Mucosa of stomach (tissue), 1 donor: ENCODE measurements at regions not wholly inside any gene's neighbourhood (a gene's known extent, or its start where the extent isn't known, plus 50 kb on each side); places are given as distances from the start of the nearest gene placed in this dataset.
"Not testable (repeated sequence)": the region's sequence is repeated elsewhere in the genome, so short reads cannot be mapped to it uniquely, and the experiment has no call there.

Experiments used
- H3K27me3 ChIP-seq: one replicate; pipeline ENCODE4 v1.7.0; 2013; ENCODE audit warnings: mild to moderate bottlenecking, low read length; ENCODE audit not compliant: control insufficient read depth, insufficient read depth
- H3K36me3 ChIP-seq: one replicate; pipeline ENCODE4 v1.7.0; 2013; ENCODE audit warnings: low read length; ENCODE audit not compliant: control insufficient read depth, insufficient read depth
- H3K4me1 ChIP-seq: one replicate; pipeline ENCODE4 v1.7.0; 2013; ENCODE audit warnings: mild to moderate bottlenecking, low read length; ENCODE audit not compliant: control insufficient read depth, insufficient read depth
- H3K4me3 ChIP-seq: one replicate; pipeline ENCODE4 v1.7.0; 2013; ENCODE audit warnings: low read length
- H3K9ac ChIP-seq: one replicate; pipeline ENCODE4 v1.7.0; 2013; ENCODE audit warnings: mild to moderate bottlenecking, low read length, moderate library complexity
- H3K9me3 ChIP-seq: one replicate; pipeline ENCODE4 v1.7.0; 2013; ENCODE audit warnings: mild to moderate bottlenecking, low read length, moderate library complexity; ENCODE audit not compliant: control insufficient read depth
- donor health status: Pancreatic carcinoma.

GRCh38 chr5:16987776-16988175 is 51.7 kb upstream of the MYO10 start:
- no peaks in the 10 kb centered on the region for H3K9me3 ChIP-seq
- H3K36me3 ChIP-seq: no peaks in the 10 kb centered on the region
- H3K27me3 ChIP-seq: no peaks in the 10 kb centered on the region
- H3K9ac ChIP-seq: no peak overlapping the region
- no peaks in the 10 kb centered on the region for H3K4me1 ChIP-seq
- no peak overlapping the region for H3K4me3 ChIP-seq

- not testable (repeated sequence) for H3K9ac ChIP-seq
These were observed 54.9 kb upstream of the MYO10 start for GRCh38 chr5:16990817-16991520.

GRCh38 chr5:16992006-16992405 is 55.9 kb upstream of the MYO10 start:
- H3K27me3 ChIP-seq: no peaks in the 10 kb centered on the region
- no peaks in the 10 kb centered on the region for H3K36me3 ChIP-seq
- no peak overlapping the region for H3K9ac ChIP-seq
- H3K9me3 ChIP-seq: no peaks in the 10 kb centered on the region
- H3K4me3 ChIP-seq: no peak overlapping the region
- no peaks in the 10 kb centered on the region for H3K4me1 ChIP-seq

More at GRCh38 chr5:16990817-16991520, 54.9 kb upstream of the MYO10 start:
- H3K4me1 ChIP-seq, H3K4me3 ChIP-seq, H3K9me3 ChIP-seq, H3K36me3 ChIP-seq, H3K27me3 ChIP-seq: not testable (repeated sequence)

GRCh38 chr5:16992444-16992843 is 56.4 kb upstream of the MYO10 start:
- H3K4me1 ChIP-seq: no peaks in the 10 kb centered on the region
- no peak overlapping the region for H3K9ac ChIP-seq
- H3K36me3 ChIP-seq: no peaks in the 10 kb centered on the region
- H3K9me3 ChIP-seq: no peaks in the 10 kb centered on the region
- H3K4me3 ChIP-seq: no peak overlapping the region
- no peaks in the 10 kb centered on the region for H3K27me3 ChIP-seq

GRCh38 chr5:16994565-16994964 is 58.5 kb upstream of the MYO10 start:
- Histone ChIP-seq H3K27me3 (no peaks in the 10 kb centered on the region), H3K4me3 (no peak overlapping the region), H3K36me3 (no peaks in the 10 kb centered on the region), H3K4me1 (no peaks in the 10 kb centered on the region), H3K9me3 (no peaks in the 10 kb centered on the region), H3K9ac (no peak overlapping the region)

- no peaks in the 10 kb centered on the region for H3K36me3 ChIP-seq
- no peaks in the 10 kb centered on the region for H3K4me1 ChIP-seq
- H3K9me3 ChIP-seq: no peaks in the 10 kb centered on the region
- H3K4me3 ChIP-seq: no peak overlapping the region
- no peak overlapping the region for H3K9ac ChIP-seq
- H3K27me3 ChIP-seq: no peaks in the 10 kb centered on the region
These were observed 59.3 kb upstream of the MYO10 start for GRCh38 chr5:16995372-16995771.

GRCh38 chr5:17000291-17000939 is 64.3 kb upstream of the MYO10 start:
- H3K9ac ChIP-seq: no peak overlapping the region
- no peaks in the 10 kb centered on the region for H3K36me3 ChIP-seq
- no peak overlapping the region for H3K4me3 ChIP-seq
- no peaks in the 10 kb centered on the region for H3K4me1 ChIP-seq
- no peaks in the 10 kb centered on the region for H3K27me3 ChIP-seq
- H3K9me3 ChIP-seq: no peaks in the 10 kb centered on the region

- Histone ChIP-seq H3K36me3 (no peaks in the 10 kb centered on the region), H3K27me3 (no peaks in the 10 kb centered on the region), H3K9me3 (no peaks in the 10 kb centered on the region), H3K4me3 (no peak overlapping the region), H3K4me1 (no peaks in the 10 kb centered on the region), H3K9ac (no peak overlapping the region)
These were observed 65.3 kb upstream of the MYO10 start for GRCh38 chr5:17001428-17001827.

- Histone ChIP-seq H3K36me3 (no peaks in the 10 kb centered on the region), H3K4me1 (no peaks in the 10 kb centered on the region), H3K9ac (no peak overlapping the region), H3K9me3 (no peaks in the 10 kb centered on the region), H3K27me3 (no peaks in the 10 kb centered on the region), H3K4me3 (no peak overlapping the region)
These were observed 68.5 kb upstream of the MYO10 start for GRCh38 chr5:17004441-17005106.

- H3K36me3 ChIP-seq: no peaks in the 10 kb centered on the region
- no peaks in the 10 kb centered on the region for H3K9me3 ChIP-seq
- H3K27me3 ChIP-seq: no peaks in the 10 kb centered on the region
- no peak overlapping the region for H3K9ac ChIP-seq
- no peaks in the 10 kb centered on the region for H3K4me1 ChIP-seq
- no peak overlapping the region for H3K4me3 ChIP-seq
These were observed 69.2 kb upstream of the MYO10 start for GRCh38 chr5:17005107-17005828.

GRCh38 chr5:17012289-17012688 is 76.2 kb upstream of the MYO10 start:
- H3K4me1 ChIP-seq: no peaks in the 10 kb centered on the region
- no peak overlapping the region for H3K9ac ChIP-seq
- no peaks in the 10 kb centered on the region for H3K27me3 ChIP-seq
- no peaks in the 10 kb centered on the region for H3K9me3 ChIP-seq
- H3K4me3 ChIP-seq: no peak overlapping the region
- no peaks in the 10 kb centered on the region for H3K36me3 ChIP-seq

- H3K9me3 ChIP-seq: no peaks in the 10 kb centered on the region
- H3K9ac ChIP-seq: no peak overlapping the region
- H3K36me3 ChIP-seq: no peaks in the 10 kb centered on the region
- H3K27me3 ChIP-seq: no peaks in the 10 kb centered on the region
- no peak overlapping the region for H3K4me3 ChIP-seq
- H3K4me1 ChIP-seq: no peaks in the 10 kb centered on the region
These were observed 78.6 kb upstream of the MYO10 start for GRCh38 chr5:17014686-17015085.
